ENCODE measurements at regions not wholly inside any gene's neighbourhood (a gene's known extent, or its start where the extent isn't known, plus 50 kb on each side); places are given as distances from the start of the nearest gene placed in this dataset.

GRCh38 chr4:99729186-99729585 lies 71.6 kb upstream of the C4orf54 start:
- ATAC-seq, result no peak
- TF ChIP-seq ISL1 (CRISPR knock-in tag; IDR thresholded peaks at IDR 0.05), result no peak
- no peak for TF ChIP-seq ZFP3 (CRISPR knock-in tag; IDR thresholded peaks at IDR 0.05)
- TF ChIP-seq TCF4 (CRISPR knock-in tag; IDR thresholded peaks at IDR 0.05; ENCODE audit: borderline replicate concordance), result no peak
- no peak for TF ChIP-seq CREB5 (CRISPR knock-in tag; IDR thresholded peaks at IDR 0.05; ENCODE audit: low read depth)
- TF ChIP-seq CSRNP3 (CRISPR knock-in tag; IDR thresholded peaks at IDR 0.05), result no peak
- TF ChIP-seq ZNF70 (CRISPR knock-in tag; IDR thresholded peaks at IDR 0.05), result no peak
- no peak for TF ChIP-seq ARNTL (CRISPR knock-in tag; IDR thresholded peaks at IDR 0.05; ENCODE audit: borderline replicate concordance, low read depth)

- no peak for TF ChIP-seq ARNTL (CRISPR knock-in tag; IDR thresholded peaks at IDR 0.05; ENCODE audit: borderline replicate concordance, low read depth)
- TF ChIP-seq ESRRG (CRISPR knock-in tag; IDR thresholded peaks at IDR 0.05), result no peak
- no peak for TF ChIP-seq ISL1 (CRISPR knock-in tag; IDR thresholded peaks at IDR 0.05)
- no peak for TF ChIP-seq ZNF70 (CRISPR knock-in tag; IDR thresholded peaks at IDR 0.05)
- TF ChIP-seq OSR1 (CRISPR knock-in tag; IDR thresholded peaks at IDR 0.05), result no peak
- no peak for TF ChIP-seq PATZ1 (CRISPR knock-in tag; IDR thresholded peaks at IDR 0.05; ENCODE audit: borderline replicate concordance)
- no peak for TF ChIP-seq GLIS3 (CRISPR knock-in tag; IDR thresholded peaks at IDR 0.05)
- no peak for TF ChIP-seq TSHZ2 (CRISPR knock-in tag; IDR thresholded peaks at IDR 0.05)
- no peak for TF ChIP-seq CSRNP3 (CRISPR knock-in tag; IDR thresholded peaks at IDR 0.05)
- TF ChIP-seq POU6F1 (CRISPR knock-in tag; IDR thresholded peaks at IDR 0.05; ENCODE audit: borderline replicate concordance, low read depth), result no peak
- no peak for TF ChIP-seq BACH2 (CRISPR knock-in tag; IDR thresholded peaks at IDR 0.05; ENCODE audit: borderline replicate concordance)
- TF ChIP-seq TOX (CRISPR knock-in tag; IDR thresholded peaks at IDR 0.05; ENCODE audit: borderline replicate concordance), result no peak
- TF ChIP-seq TCF4 (CRISPR knock-in tag; IDR thresholded peaks at IDR 0.05; ENCODE audit: borderline replicate concordance), result no peak
- no peak for TF ChIP-seq ZNF565 (CRISPR knock-in tag; conservative IDR thresholded peaks at IDR 0.05; ENCODE audit: low read depth)
- TF ChIP-seq CREB5 (CRISPR knock-in tag; IDR thresholded peaks at IDR 0.05; ENCODE audit: low read depth), result no peak
- TF ChIP-seq ZC3H10 (CRISPR knock-in tag; IDR thresholded peaks at IDR 0.05), result no peak
- no peak for TF ChIP-seq ZFP3 (CRISPR knock-in tag; IDR thresholded peaks at IDR 0.05)
- TF ChIP-seq CSDC2 (CRISPR knock-in tag; IDR thresholded peaks at IDR 0.05), result no peak
- TF ChIP-seq ZNF8 (CRISPR knock-in tag; IDR thresholded peaks at IDR 0.05), result no peak
- no peak for TF ChIP-seq RARB (CRISPR knock-in tag; IDR thresholded peaks at IDR 0.05)
- ATAC-seq, result peak; percentile 60
Observed at GRCh38 chr4:99724067-99724466, 66.4 kb upstream of the C4orf54 start.

Measured in SK-N-SH treated with all-trans-retinoic acid at 6 μM for 48 hours (cell line).